Liver (tissue), 8 donors: ENCODE measurements at regions not wholly inside any gene's neighbourhood (a gene's known extent, or its start where the extent isn't known, plus 50 kb on each side); places are given as distances from the start of the nearest gene placed in this dataset.

Source experiments
- DNase-seq: peaks from one replicate; pipeline ENCODE4 v3.0.0-alpha.2; 2017; ENCODE audit warnings: low spot score
- H3K27ac ChIP-seq, 2 donors: one replicate each; pipeline ENCODE4 v1.7.0; 2013; ENCODE audit warnings: inconsistent platforms in 2 of 2, low read length in 2 of 2, control low read depth in 1 of 2, low read depth in 1 of 2, mild to moderate bottlenecking in 1 of 2
- H3K27me3 ChIP-seq, 4 donors: one replicate each; pipeline versions ENCODE4 v1.6.1 to v1.7.0; 2013; ENCODE audit warnings: low read length in 3 of 4, inconsistent platforms in 1 of 4, mild to moderate bottlenecking in 1 of 4, moderate library complexity in 1 of 4; ENCODE audit not compliant: control insufficient read depth in 4 of 4, insufficient read depth in 4 of 4
- H3K36me3 ChIP-seq, 4 donors: one replicate each; pipeline versions ENCODE4 v1.6.1 to v1.7.0; 2013; ENCODE audit warnings: low read length in 3 of 4, mild to moderate bottlenecking in 3 of 4, low read depth in 1 of 4, moderate library complexity in 1 of 4; ENCODE audit not compliant: control insufficient read depth in 4 of 4, insufficient read depth in 3 of 4
- H3K4me1 ChIP-seq, 4 donors: one replicate each; pipeline versions ENCODE4 v1.6.1 to v1.7.0; 2013; ENCODE audit warnings: low read length in 3 of 4, mild to moderate bottlenecking in 3 of 4, moderate library complexity in 1 of 4; ENCODE audit not compliant: control insufficient read depth in 4 of 4, insufficient read depth in 4 of 4
- H3K4me3 ChIP-seq, 3 donors: one replicate each; pipeline versions ENCODE4 v1.6.1 to v1.7.0; 2013; ENCODE audit warnings: low read length in 3 of 3, control low read depth in 1 of 3, low read depth in 1 of 3, mild to moderate bottlenecking in 1 of 3
- H3K9ac ChIP-seq, 2 donors: one replicate each; pipeline ENCODE4 v1.7.0; 2013; ENCODE audit warnings: low read length in 2 of 2, mild to moderate bottlenecking in 2 of 2, moderate library complexity in 2 of 2, control low read depth in 1 of 2, low read depth in 1 of 2
- H3K9me3 ChIP-seq, 4 donors: one replicate each; pipeline versions ENCODE4 v1.6.1 to v1.7.0; 2013; ENCODE audit warnings: low read length in 3 of 4; ENCODE audit not compliant: control insufficient read depth in 4 of 4
- ATF3 ChIP-seq: IDR thresholded peaks from 2 replicates; pipeline ENCODE4 v1.6.1; 2016; ENCODE audit warnings: antibody characterized with exemption
- EGR1 ChIP-seq, 2 donors: IDR thresholded peaks; 2 replicates each; pipeline ENCODE4 v1.6.1; 2016 to 2018; ENCODE audit warnings: antibody characterized with exemption in 2 of 2, low read depth in 2 of 2
- FOXA1 ChIP-seq: IDR thresholded peaks from 2 replicates; pipeline ENCODE4 v1.6.1; 2016; ENCODE audit warnings: antibody characterized with exemption
- GABPA ChIP-seq, 2 donors: IDR thresholded peaks in 1 of 2; conservative IDR thresholded peaks in 1 of 2; 2 replicates each; pipeline ENCODE4 v1.6.1; 2016; ENCODE audit warnings: antibody characterized with exemption in 2 of 2, mild to moderate bottlenecking in 1 of 2, moderate library complexity in 1 of 2
- HNF4A ChIP-seq, 2 donors: conservative IDR thresholded peaks; 2 replicates each; pipeline ENCODE4 v1.6.1; 2016; ENCODE audit warnings: antibody characterized with exemption in 2 of 2, mild to moderate bottlenecking in 2 of 2
- HNF4G ChIP-seq: IDR thresholded peaks from 2 replicates; pipeline ENCODE4 v1.6.1; 2016; ENCODE audit warnings: antibody characterized with exemption
- MAX ChIP-seq: IDR thresholded peaks from 2 replicates; pipeline ENCODE4 v1.6.1; 2016; ENCODE audit warnings: antibody characterized with exemption
- NR2F2 ChIP-seq: IDR thresholded peaks from 2 replicates; pipeline ENCODE4 v1.6.1; 2016; ENCODE audit warnings: antibody characterized with exemption
- RAD21 ChIP-seq, 2 donors: IDR thresholded peaks; 2 replicates each; pipeline ENCODE4 v1.6.1; 2016; ENCODE audit warnings: antibody characterized with exemption in 2 of 2, mild to moderate bottlenecking in 2 of 2
- RXRA ChIP-seq, 2 donors: IDR thresholded peaks; 2 replicates each; pipeline ENCODE4 v1.6.1; 2017 to 2018; ENCODE audit warnings: antibody characterized with exemption in 2 of 2, mild to moderate bottlenecking in 1 of 2
- SP1 ChIP-seq: IDR thresholded peaks from 2 replicates; pipeline ENCODE4 v1.6.1; 2018; ENCODE audit warnings: antibody characterized with exemption, mild to moderate bottlenecking
- TAF1 ChIP-seq: conservative IDR thresholded peaks from 2 replicates; pipeline ENCODE4 v1.6.1; 2016; ENCODE audit warnings: antibody characterized with exemption, mild to moderate bottlenecking
- YY1 ChIP-seq: IDR thresholded peaks from 2 replicates; pipeline ENCODE4 v1.6.1; 2016; ENCODE audit warnings: antibody characterized with exemption, mild to moderate bottlenecking
- ZBTB33 ChIP-seq: IDR thresholded peaks from 2 replicates; pipeline ENCODE4 v1.6.1; 2016; ENCODE audit warnings: antibody characterized with exemption
- WGBS: extraction: QIAGEN DNeasy Blood & Tissue Kit; methylation state at CpG from one replicate; pipeline ENCODE4 v1.1.7; 2013; 5-methylcytosine and 5-hydroxymethylcytosine counted together
- TF ChIP-seq, protein P1 (sequence below): fragments of 150-350 bp; IDR thresholded peaks from 2 replicates; pipeline ENCODE4 v1.5.1; 2017; ENCODE audit warnings: improper control_type of control experiment, low read depth, low read length; ENCODE audit not compliant: missing input control
- TF ChIP-seq, protein P2 (sequence below): IDR thresholded peaks from 2 replicates; pipeline ENCODE4 v1.6.1; 2016; ENCODE audit warnings: antibody characterized with exemption, mild to moderate bottlenecking
- donor health status: healthy.
- donor health status: healthy.
- donor health status: healthy.
- donor health status: healthy.
- donor health status: healthy.

DNA sequence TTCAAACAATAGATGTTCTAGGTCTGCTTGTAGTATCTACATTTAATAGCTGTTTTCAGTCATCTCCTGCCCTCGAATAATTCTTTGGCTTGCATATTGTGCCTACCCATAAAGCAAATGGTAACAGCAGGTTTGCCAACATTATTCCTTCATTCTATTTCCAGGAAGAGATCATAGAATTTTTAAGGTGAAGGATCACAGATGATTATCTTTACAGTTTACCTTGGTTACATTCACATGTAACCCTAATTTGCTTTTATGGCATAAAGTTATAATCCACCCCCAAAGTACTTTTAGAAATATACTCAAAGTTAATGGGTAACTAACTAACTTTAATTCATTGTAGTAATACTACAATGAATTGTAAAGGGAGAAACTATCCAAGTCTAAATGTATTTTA, 315.5 kb downstream of the NSUN3 start (continued):
- TF ChIP-seq, protein P1, sequence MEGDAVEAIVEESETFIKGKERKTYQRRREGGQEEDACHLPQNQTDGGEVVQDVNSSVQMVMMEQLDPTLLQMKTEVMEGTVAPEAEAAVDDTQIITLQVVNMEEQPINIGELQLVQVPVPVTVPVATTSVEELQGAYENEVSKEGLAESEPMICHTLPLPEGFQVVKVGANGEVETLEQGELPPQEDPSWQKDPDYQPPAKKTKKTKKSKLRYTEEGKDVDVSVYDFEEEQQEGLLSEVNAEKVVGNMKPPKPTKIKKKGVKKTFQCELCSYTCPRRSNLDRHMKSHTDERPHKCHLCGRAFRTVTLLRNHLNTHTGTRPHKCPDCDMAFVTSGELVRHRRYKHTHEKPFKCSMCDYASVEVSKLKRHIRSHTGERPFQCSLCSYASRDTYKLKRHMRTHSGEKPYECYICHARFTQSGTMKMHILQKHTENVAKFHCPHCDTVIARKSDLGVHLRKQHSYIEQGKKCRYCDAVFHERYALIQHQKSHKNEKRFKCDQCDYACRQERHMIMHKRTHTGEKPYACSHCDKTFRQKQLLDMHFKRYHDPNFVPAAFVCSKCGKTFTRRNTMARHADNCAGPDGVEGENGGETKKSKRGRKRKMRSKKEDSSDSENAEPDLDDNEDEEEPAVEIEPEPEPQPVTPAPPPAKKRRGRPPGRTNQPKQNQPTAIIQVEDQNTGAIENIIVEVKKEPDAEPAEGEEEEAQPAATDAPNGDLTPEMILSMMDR = no peak
- TF ChIP-seq HNF4A (conservative IDR thresholded peaks at IDR 0.05) = no peak

DNA sequence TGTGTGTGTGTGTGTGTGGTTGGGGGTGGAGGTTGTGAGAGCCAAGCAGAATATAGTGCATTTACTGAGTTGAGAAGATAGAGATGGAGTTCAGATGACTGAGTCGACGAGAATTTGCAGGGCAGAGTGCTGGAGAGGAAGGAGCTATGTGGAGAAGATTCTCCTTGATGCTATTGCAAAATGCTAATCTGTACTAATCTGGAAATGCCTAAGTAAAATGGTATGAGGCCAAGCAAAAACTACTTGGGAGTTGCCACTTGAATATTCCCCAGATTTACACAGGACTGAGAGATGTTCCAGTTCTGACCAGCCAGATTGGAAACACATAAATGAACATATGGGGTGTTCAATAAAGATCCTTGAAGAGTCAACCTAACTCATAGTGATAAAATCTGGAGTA, 316.4 kb downstream of the NSUN3 start:
- no peaks in the 10 kb centered on the region for H3K27me3 ChIP-seq
- WGBS = 89% methylated on average over 2 of the region's 2 CpGs
- DNase-seq = no peak
- H3K27ac ChIP-seq = no peak overlapping the region
- no peak overlapping the region for H3K4me3 ChIP-seq
- H3K4me1 ChIP-seq = no peaks in the 10 kb centered on the region
- H3K36me3 ChIP-seq = no peaks in the 10 kb centered on the region
- H3K9me3 ChIP-seq = no peaks in the 10 kb centered on the region
- no peak overlapping the region for H3K9ac ChIP-seq
- TF ChIP-seq ATF3 (no peak), GABPA (IDR thresholded peaks at IDR 0.05 in 1 of 2, conservative IDR thresholded peaks at IDR 0.05 in 1 of 2) (no peak), FOXA1 (no peak), HNF4G (no peak), NR2F2 (no peak)
- TF ChIP-seq, protein P2, sequence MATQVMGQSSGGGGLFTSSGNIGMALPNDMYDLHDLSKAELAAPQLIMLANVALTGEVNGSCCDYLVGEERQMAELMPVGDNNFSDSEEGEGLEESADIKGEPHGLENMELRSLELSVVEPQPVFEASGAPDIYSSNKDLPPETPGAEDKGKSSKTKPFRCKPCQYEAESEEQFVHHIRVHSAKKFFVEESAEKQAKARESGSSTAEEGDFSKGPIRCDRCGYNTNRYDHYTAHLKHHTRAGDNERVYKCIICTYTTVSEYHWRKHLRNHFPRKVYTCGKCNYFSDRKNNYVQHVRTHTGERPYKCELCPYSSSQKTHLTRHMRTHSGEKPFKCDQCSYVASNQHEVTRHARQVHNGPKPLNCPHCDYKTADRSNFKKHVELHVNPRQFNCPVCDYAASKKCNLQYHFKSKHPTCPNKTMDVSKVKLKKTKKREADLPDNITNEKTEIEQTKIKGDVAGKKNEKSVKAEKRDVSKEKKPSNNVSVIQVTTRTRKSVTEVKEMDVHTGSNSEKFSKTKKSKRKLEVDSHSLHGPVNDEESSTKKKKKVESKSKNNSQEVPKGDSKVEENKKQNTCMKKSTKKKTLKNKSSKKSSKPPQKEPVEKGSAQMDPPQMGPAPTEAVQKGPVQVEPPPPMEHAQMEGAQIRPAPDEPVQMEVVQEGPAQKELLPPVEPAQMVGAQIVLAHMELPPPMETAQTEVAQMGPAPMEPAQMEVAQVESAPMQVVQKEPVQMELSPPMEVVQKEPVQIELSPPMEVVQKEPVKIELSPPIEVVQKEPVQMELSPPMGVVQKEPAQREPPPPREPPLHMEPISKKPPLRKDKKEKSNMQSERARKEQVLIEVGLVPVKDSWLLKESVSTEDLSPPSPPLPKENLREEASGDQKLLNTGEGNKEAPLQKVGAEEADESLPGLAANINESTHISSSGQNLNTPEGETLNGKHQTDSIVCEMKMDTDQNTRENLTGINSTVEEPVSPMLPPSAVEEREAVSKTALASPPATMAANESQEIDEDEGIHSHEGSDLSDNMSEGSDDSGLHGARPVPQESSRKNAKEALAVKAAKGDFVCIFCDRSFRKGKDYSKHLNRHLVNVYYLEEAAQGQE = no peak

DNA sequence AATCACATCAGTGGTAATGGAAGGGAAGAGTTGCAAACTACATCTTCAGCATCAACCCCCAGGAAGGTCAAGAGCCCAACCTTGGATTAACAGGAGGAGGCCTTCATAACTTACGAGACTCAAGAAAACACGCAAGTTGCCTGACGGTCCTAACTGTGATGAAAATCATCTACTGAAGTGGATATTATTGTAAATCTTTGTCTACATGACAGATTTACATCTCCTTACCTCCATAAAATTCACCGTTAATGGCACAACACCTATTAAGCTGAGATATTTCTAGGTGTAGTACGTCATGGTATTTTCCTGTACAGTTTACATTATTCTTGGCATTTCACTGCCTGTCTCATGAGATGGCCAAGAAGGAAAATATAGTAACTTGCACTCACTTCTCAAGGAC, 332.0 kb downstream of the NSUN3 start:
- Histone ChIP-seq H3K4me1 (no peaks in the 10 kb centered on the region), H3K36me3 (no peaks in the 10 kb centered on the region), H3K4me3 (no peak overlapping the region), H3K27ac (no peak overlapping the region), H3K27me3 (no peaks in the 10 kb centered on the region), H3K9ac (no peak overlapping the region), H3K9me3 (no peaks in the 10 kb centered on the region)
- TF ChIP-seq RAD21 (IDR thresholded peaks at IDR 0.05) (no peak), ATF3 (no peak)
- 83% methylated on average over 5 of the region's 5 CpGs for WGBS
- DNase-seq = no peak

DNA sequence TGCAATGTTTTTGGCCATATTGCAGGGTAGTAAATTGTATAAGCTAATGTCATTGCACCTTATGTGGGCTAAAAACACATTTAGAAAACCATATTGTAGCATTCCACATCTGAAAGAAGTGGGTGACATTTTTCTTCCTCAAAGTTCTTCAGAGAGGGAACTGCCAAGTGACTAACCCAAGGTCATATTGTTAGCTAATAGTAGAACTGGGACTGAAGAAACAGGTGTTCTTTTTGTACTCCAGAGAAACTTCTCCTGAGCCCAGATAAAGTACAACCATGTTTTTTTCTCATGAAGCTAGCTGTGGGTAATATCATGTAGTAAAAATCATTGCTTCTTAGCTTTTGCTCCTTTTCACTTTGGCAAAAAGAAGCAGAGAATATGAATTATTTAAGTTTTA, 333.0 kb downstream of the NSUN3 start:
- Histone ChIP-seq H3K4me1 (no peaks in the 10 kb centered on the region), H3K27ac (no peak overlapping the region), H3K9me3 (no peaks in the 10 kb centered on the region), H3K4me3 (no peak overlapping the region), H3K36me3 (no peaks in the 10 kb centered on the region), H3K27me3 (no peaks in the 10 kb centered on the region), H3K9ac (no peak overlapping the region)
- DNase-seq = no peak
- TF ChIP-seq YY1 (no peak), EGR1 (IDR thresholded peaks at IDR 0.05; ENCODE audit: low read depth in 2 of 2) (no peak), GABPA (IDR thresholded peaks at IDR 0.05 in 1 of 2, conservative IDR thresholded peaks at IDR 0.05 in 1 of 2) (no peak), RXRA (IDR thresholded peaks at IDR 0.05) (no peak), RAD21 (IDR thresholded peaks at IDR 0.05) (no peak), ATF3 (no peak), TAF1 (no peak), SP1 (no peak), FOXA1 (no peak), HNF4A (conservative IDR thresholded peaks at IDR 0.05) (no peak), MAX (no peak), ZBTB33 (no peak)
